PC-9 (cell line): ENCODE measurements at regions not wholly inside any gene's neighbourhood (a gene's known extent, or its start where the extent isn't known, plus 50 kb on each side); places are given as distances from the start of the nearest gene placed in this dataset.
A peak's percentile ranks its signal among the peaks of the same experiment; 100 is the strongest.

Source experiments
- BruUV-seq: library from RNA; stranded (reverse); fragments of 400-500 nt; replicated peaks from 2 replicates; lab custom pipeline; 2021; lab: Mats Ljungman, UMichigan
- CTCF ChIA-PET: fragments of 300-600 bp; sonication (Branson Sonifier 250); formaldehyde crosslinking; loops from one replicate; lab custom pipeline; 2022; ENCODE audit warnings: antibody characterized with exemption; lab: Charles Lee
- POLR2A ChIA-PET: fragments of 300-600 bp; sonication (Branson Sonifier 250); formaldehyde crosslinking; loops from one replicate; lab custom pipeline; 2022; ENCODE audit warnings: antibody characterized with exemption; ENCODE audit not compliant: unreplicated experiment; lab: Charles Lee
- DNase-seq, 2 experiments: peaks; one replicate each; pipeline versions ENCODE4 v3.0.0 to v3.0.0-alpha.2; 2015 to 2022; ENCODE audit warnings: mixed read lengths in 1 of 2
- H2AFZ ChIP-seq: fragments of 200-600 bp; sonication (generic); 2 replicates; pipeline ENCODE4 v1.8.1; 2017; ENCODE audit warnings: antibody characterized with exemption
- H3F3A ChIP-seq: fragments of 200-600 bp; sonication (generic); 2 replicates; pipeline ENCODE4 v1.8.1; 2017; ENCODE audit warnings: antibody characterized with exemption, mild to moderate bottlenecking, low read depth; ENCODE audit not compliant: insufficient read depth
- H3K27ac ChIP-seq: fragments of 200-600 bp; sonication (generic); 2 replicates; pipeline ENCODE4 v1.6.1; 2016; ENCODE audit warnings: mixed run types
- H3K27me3 ChIP-seq: fragments of 200-600 bp; sonication (generic); 2 replicates; pipeline ENCODE4 v1.6.1; 2016; ENCODE audit warnings: low read depth, mixed run types; ENCODE audit not compliant: insufficient read depth
- H3K36me3 ChIP-seq: fragments of 200-600 bp; sonication (generic); 2 replicates; pipeline ENCODE4 v1.6.1; 2016; ENCODE audit warnings: low read depth, mixed run types
- H3K4me1 ChIP-seq: fragments of 200-600 bp; sonication (generic); replicated peaks from 2 replicates; pipeline ENCODE4 v1.6.1; 2016; ENCODE audit warnings: mixed run types; ENCODE audit not compliant: insufficient read depth
- H3K4me2 ChIP-seq: fragments of 200-600 bp; sonication (generic); 2 replicates; pipeline ENCODE4 v1.6.1; 2017; ENCODE audit warnings: mixed run types
- H3K4me3 ChIP-seq: fragments of 200-600 bp; sonication (generic); 2 replicates; pipeline ENCODE4 v1.6.1; 2016; ENCODE audit warnings: mixed run types
- H3K79me2 ChIP-seq: fragments of 200-600 bp; sonication (generic); 2 replicates; pipeline ENCODE4 v1.6.1; 2017; ENCODE audit warnings: low read depth, mixed run types
- H3K9me2 ChIP-seq: fragments of 200-600 bp; sonication (generic); 2 replicates; pipeline ENCODE4 v1.8.1; 2017; ENCODE audit warnings: mild to moderate bottlenecking; ENCODE audit not compliant: insufficient read depth
- H3K9me3 ChIP-seq: fragments of 200-600 bp; sonication (generic); 2 replicates; pipeline ENCODE4 v1.8.1; 2016; ENCODE audit warnings: low read depth; ENCODE audit not compliant: insufficient read depth
- H4K20me1 ChIP-seq: fragments of 200-600 bp; sonication (generic); 2 replicates; pipeline ENCODE4 v1.8.1; 2017; ENCODE audit not compliant: insufficient read depth
- CTCF ChIP-seq: fragments of 200-600 bp; sonication (generic); conservative IDR thresholded peaks from 2 replicates; pipeline ENCODE4 v1.6.1; 2017; ENCODE audit warnings: mixed run types, antibody characterized with exemption, mild to moderate bottlenecking, moderate library complexity
- EZH2 ChIP-seq: fragments of 200-600 bp; sonication (generic); IDR thresholded peaks from 2 replicates; pipeline ENCODE4 v1.8.0; 2017; ENCODE audit warnings: antibody characterized with exemption, low read depth
- intact Hi-C: fragments of 100-400 bp; cut with micrococcal nuclease; formaldehyde crosslinking; loops from one replicate; pipeline ENCODE4 v1.10.0; 2022; ENCODE audit not compliant: unreplicated experiment

GRCh38 chr1:80075351-80075750 is 1068.8 kb upstream of the ADGRL4 start:
- ChIA-PET CTCF (no interaction called here), POLR2A (interaction anchor here (0.5 kb wide), 2 partner anchors 1023 to 1728 kb away, joined by 7 to 8 read pairs; no protein-coding TSS in a partner anchor)
- H3K27me3 ChIP-seq: no peaks in the 10 kb centered on the region
- no peaks in the 10 kb centered on the region for H3K79me2 ChIP-seq
- no peak overlapping the region for H3K4me3 ChIP-seq
- no peak overlapping the region for H3K27ac ChIP-seq
- no peaks in the 10 kb centered on the region for H3K36me3 ChIP-seq
- TF ChIP-seq EZH2: no peak
- TF ChIP-seq CTCF: no peak
- H3K4me1 ChIP-seq: no peaks in the 10 kb centered on the region
- BruUV-seq: no TSS peak
- H3K9me2 ChIP-seq: no peaks in the 10 kb centered on the region
- H3K4me2 ChIP-seq: no peak overlapping the region
- no peak for DNase-seq
- H4K20me1 ChIP-seq: no peaks in the 10 kb centered on the region
- H3K9me3 ChIP-seq: no peaks in the 10 kb centered on the region
- no peaks in the 10 kb centered on the region for H3F3A ChIP-seq
- intact Hi-C loops: no loop called here
- H2AFZ ChIP-seq: no peak overlapping the region

DNA sequence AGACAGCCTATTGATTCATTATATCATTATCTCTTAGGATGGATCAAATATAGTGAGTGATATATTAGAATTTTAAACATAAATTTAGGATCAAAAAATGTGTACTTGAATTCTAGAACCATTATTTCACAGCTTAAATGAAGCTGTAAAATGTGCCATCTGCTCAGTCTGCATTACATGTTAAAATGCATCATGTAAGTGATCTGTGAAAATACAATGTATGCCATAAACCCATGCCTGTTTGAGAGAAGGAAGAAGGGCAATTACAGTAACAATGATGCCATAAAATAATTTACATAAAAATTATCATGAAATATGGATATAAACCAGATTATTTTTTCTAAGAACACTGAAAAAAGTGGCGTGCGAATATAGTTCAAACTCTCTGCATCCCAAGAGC is 1066.0 kb upstream of the ADGRL4 start:
- H3K27me3 ChIP-seq: no peaks in the 10 kb centered on the region
- intact Hi-C loops: no loop called here
- H2AFZ ChIP-seq: no peak overlapping the region
- no peak for TF ChIP-seq CTCF
- TF ChIP-seq EZH2: no peak
- no peaks in the 10 kb centered on the region for H3K4me1 ChIP-seq
- no peak overlapping the region for H3K27ac ChIP-seq
- H3K36me3 ChIP-seq: no peaks in the 10 kb centered on the region
- no peaks in the 10 kb centered on the region for H3F3A ChIP-seq
- ChIA-PET CTCF (no interaction called here), POLR2A (no interaction called here)
- no peak overlapping the region for H3K4me3 ChIP-seq
- H3K4me2 ChIP-seq: no peak overlapping the region
- no peaks in the 10 kb centered on the region for H4K20me1 ChIP-seq
- H3K9me3 ChIP-seq: no peaks in the 10 kb centered on the region
- no peaks in the 10 kb centered on the region for H3K79me2 ChIP-seq
- H3K9me2 ChIP-seq: no peaks in the 10 kb centered on the region
- DNase-seq: no peak
- BruUV-seq: no TSS peak

GRCh38 chr1:80066060-80066459 is 1059.5 kb upstream of the ADGRL4 start:
- Histone ChIP-seq H3K27me3 (no peaks in the 10 kb centered on the region), H3K4me3 (no peak overlapping the region), H3K4me1 (no peaks in the 10 kb centered on the region), H2AFZ (peak overlapping the region; percentile 59), H3K79me2 (no peaks in the 10 kb centered on the region), H3K9me2 (peaks cover 3% of the 10 kb centered on the region; the same call in 1 of the 2 replicates), H3K27ac (no peak overlapping the region), H3F3A (no peaks in the 10 kb centered on the region), H3K9me3 (no peaks in the 10 kb centered on the region), H3K36me3 (no peaks in the 10 kb centered on the region), H4K20me1 (no peaks in the 10 kb centered on the region), H3K4me2 (no peak overlapping the region)
- DNase-seq: no peak
- ChIA-PET POLR2A (no interaction called here), CTCF (no interaction called here)
- intact Hi-C loops: no loop called here
- no TSS peak for BruUV-seq
- no peak for TF ChIP-seq CTCF
- TF ChIP-seq EZH2: no peak
